ENCODE measurements at regions not wholly inside any gene's neighbourhood (a gene's known extent, or its start where the extent isn't known, plus 50 kb on each side); places are given as distances from the start of the nearest gene placed in this dataset.
"Not testable (repeated sequence)": the region's sequence is repeated elsewhere in the genome, so short reads cannot be mapped to it uniquely, and the experiment has no call there.

- in situ Hi-C loops (cut with HindIII; ENCODE audit: low sequenced_read_pairs) = no loop called here
Observed at GRCh38 chr6:144655376-144655775, 370.2 kb downstream of the UTRN start.

GRCh38 chr6:144657691-144658090 lies 372.6 kb downstream of the UTRN start:
- no peak for DNase-seq (ENCODE audit: low spot score)
- in situ Hi-C loops (cut with HindIII; ENCODE audit: low sequenced_read_pairs) = no loop called here

More at GRCh38 chr6:144655376-144655775, 370.2 kb downstream of the UTRN start:
- DNase-seq (ENCODE audit: low spot score) = no peak

- peak; percentile 16 for DNase-seq (ENCODE audit: low spot score)
Observed at GRCh38 chr6:144659202-144660182, 374.4 kb downstream of the UTRN start.

GRCh38 chr6:144660561-144661115 lies 375.5 kb downstream of the UTRN start:
- DNase-seq (ENCODE audit: low spot score) = no peak
- in situ Hi-C loops (cut with HindIII; ENCODE audit: low sequenced_read_pairs) = no loop called here

More at GRCh38 chr6:144659202-144660182, 374.4 kb downstream of the UTRN start:
- in situ Hi-C loops (cut with HindIII; ENCODE audit: low sequenced_read_pairs) = no loop called here

- DNase-seq (ENCODE audit: low spot score) = no peak
- in situ Hi-C loops (cut with HindIII; ENCODE audit: low sequenced_read_pairs) = no loop called here
Observed at GRCh38 chr6:144661116-144661806, 376.1 kb downstream of the UTRN start.

- no peak for DNase-seq (ENCODE audit: low spot score)
- in situ Hi-C loops (cut with HindIII; ENCODE audit: low sequenced_read_pairs) = no loop called here
Observed at GRCh38 chr6:144662812-144663365, 377.8 kb downstream of the UTRN start.

- in situ Hi-C loops (cut with HindIII; ENCODE audit: low sequenced_read_pairs) = no loop called here
- DNase-seq (ENCODE audit: low spot score) = no peak
Observed at GRCh38 chr6:144664281-144664680, 379.1 kb downstream of the UTRN start.

GRCh38 chr6:144664947-144665346 lies 379.8 kb downstream of the UTRN start:
- DNase-seq (ENCODE audit: low spot score) = no peak
- in situ Hi-C loops (cut with HindIII; ENCODE audit: low sequenced_read_pairs) = no loop called here

GRCh38 chr6:144665932-144666450 lies 380.9 kb downstream of the UTRN start:
- in situ Hi-C loops (cut with HindIII; ENCODE audit: low sequenced_read_pairs) = no loop called here

GRCh38 chr6:144666781-144667180 lies 381.6 kb downstream of the UTRN start:
- in situ Hi-C loops (cut with HindIII; ENCODE audit: low sequenced_read_pairs) = no loop called here
- no peak for DNase-seq (ENCODE audit: low spot score)

More at GRCh38 chr6:144665932-144666450, 380.9 kb downstream of the UTRN start:
- no peak for DNase-seq (ENCODE audit: low spot score)

GRCh38 chr6:144667532-144668503 lies 382.7 kb downstream of the UTRN start:
- DNase-seq (ENCODE audit: low spot score) = no peak
- in situ Hi-C loops (cut with HindIII; ENCODE audit: low sequenced_read_pairs) = no loop called here

GRCh38 chr6:144670259-144670658 lies 385.1 kb downstream of the UTRN start:
- in situ Hi-C loops (cut with HindIII; ENCODE audit: low sequenced_read_pairs); DNase-seq (ENCODE audit: low spot score): not testable (repeated sequence)

GRCh38 chr6:144673807-144674206 lies 388.7 kb downstream of the UTRN start:
- in situ Hi-C loops (cut with HindIII; ENCODE audit: low sequenced_read_pairs) = no loop called here
- no peak for DNase-seq (ENCODE audit: low spot score)

- DNase-seq (ENCODE audit: low spot score) = no peak
- in situ Hi-C loops (cut with HindIII; ENCODE audit: low sequenced_read_pairs) = no loop called here
Observed at GRCh38 chr6:144675231-144675861, 390.2 kb downstream of the UTRN start.

- in situ Hi-C loops (cut with HindIII; ENCODE audit: low sequenced_read_pairs); DNase-seq (ENCODE audit: low spot score): not testable (repeated sequence)
Observed at GRCh38 chr6:144676310-144676709, 391.2 kb downstream of the UTRN start.

- DNase-seq (ENCODE audit: low spot score); in situ Hi-C loops (cut with HindIII; ENCODE audit: low sequenced_read_pairs): not testable (repeated sequence)
Observed at GRCh38 chr6:144677263-144677662, 392.1 kb downstream of the UTRN start.

GRCh38 chr6:144678844-144679243 lies 393.7 kb downstream of the UTRN start:
- in situ Hi-C loops (cut with HindIII; ENCODE audit: low sequenced_read_pairs) = no loop called here
- no peak for DNase-seq (ENCODE audit: low spot score)

- in situ Hi-C loops (cut with HindIII; ENCODE audit: low sequenced_read_pairs) = no loop called here
- no peak for DNase-seq (ENCODE audit: low spot score)
Observed at GRCh38 chr6:144681334-144681733, 396.2 kb downstream of the UTRN start.
